Heart left ventricle (tissue), 13 donors: ENCODE measurements at regions not wholly inside any gene's neighbourhood (a gene's known extent, or its start where the extent isn't known, plus 50 kb on each side); places are given as distances from the start of the nearest gene placed in this dataset.

Source experiments
- CTCF ChIP-seq, 12 donors: fragments of 200-600 bp; sonication (generic) in 4 of 12; IDR thresholded peaks; one replicate each; pipeline versions ENCODE4 v1.5.0 to v1.8.0; 2018 to 2022; ENCODE audit warnings: antibody characterized with exemption in 12 of 12, mild to moderate bottlenecking in 5 of 12
- POLR2A ChIP-seq, 2 donors: fragments of 450-650 bp; IDR thresholded peaks; one replicate each; pipeline ENCODE4 v1.6.1; 2017; ENCODE audit warnings: antibody characterized with exemption in 2 of 2, mild to moderate bottlenecking in 2 of 2, moderate library complexity in 2 of 2
- donor health status: ischemic (EF 13 %, LVEDD 7.1; RV severe dilation, severe dysfunction).
- donor health status: DM: no; HTN: yes; CAD: no.
- donor health status: DM: no; HTN: no; CAD: no.
- donor health status: ischemic (EF 25% LVEDD 6.9; RV normal size, moderate dysfunction).
- donor health status: ischemic (EF 25% LVEDD 5.7; RV mildly dilated, moderate dysfunction).
- donor health status: ischemic (EF 35%, LVEDD 5.7; RV mildly dilated, moderate dysfunction).
- donor health status: nonischemic (EF 11% LVEDD 7.7; RV severe dilation, severe dysfunction).
- donor health status: DM: yes; HTN: yes; CAD: no.
- donor health status: PGD.
- donor health status: ischemic (EF 29% LVEDD 5.4; RV normal size, mild dysfunction).
- donor health status: nonischemic (EF 23%, LVEDD 6.1; RV moderate dilation, normal function).

GRCh38 chr12:107373238-107373809 lies 280.0 kb upstream of the CRY1 start:
- TF ChIP-seq CTCF (IDR thresholded peaks at IDR 0.05) (no peak), POLR2A (IDR thresholded peaks at IDR 0.05) (no peak)
